B cell (primary cell): ENCODE measurements at regions not wholly inside any gene's neighbourhood (a gene's known extent, or its start where the extent isn't known, plus 50 kb on each side); places are given as distances from the start of the nearest gene placed in this dataset.

Source experiments
- ATAC-seq: fragments of 200-7000 bp; cut with Tn5 transposase; one replicate; pipeline ENCODE4 v1.10.0; 2021; ENCODE audit warnings: low read depth, mild to moderate bottlenecking, moderate number of reproducible peaks, moderate library complexity
- CTCF ChIA-PET: fragments of 350-600 bp; sonication (Branson Sonifier 250); formaldehyde crosslinking; loops from one replicate; lab custom pipeline; 2021; ENCODE audit warnings: antibody characterized with exemption, inconsistent platforms; lab: Charles Lee
- POLR2A ChIA-PET: fragments of 350-600 bp; sonication (Branson Sonifier 250); formaldehyde crosslinking; loops from one replicate; lab custom pipeline; 2021; ENCODE audit warnings: antibody characterized with exemption; lab: Charles Lee
- DNase-seq: peaks from one replicate; pipeline ENCODE4 v3.0.0; 2013
- H2AFZ ChIP-seq: 2 replicates; pipeline ENCODE4 v1.6.1; 2012; ENCODE audit warnings: mild to moderate bottlenecking, low read depth, low read length; ENCODE audit not compliant: insufficient read depth, poor library complexity, severe bottlenecking
- H3K27ac ChIP-seq, 2 donors: 1 replicate in 1 of 2; 2 replicates in 1 of 2; pipeline ENCODE4 v1.5.1; 2012 to 2013; ENCODE audit warnings: low read length in 2 of 2, mild to moderate bottlenecking in 2 of 2, moderate library complexity in 1 of 2
- H3K27me3 ChIP-seq, 4 experiments: fragments of 200-600 bp in 1 of 4; sonication (generic) in 1 of 4; replicated peaks in 1 of 4; 1 replicate in 2 of 4; 2 replicates in 2 of 4; pipeline versions ENCODE4 v1.6.1 to v1.7.0; 2013 to 2016; ENCODE audit warnings: low read length in 3 of 4, mild to moderate bottlenecking in 2 of 4, mixed read lengths in 1 of 4, moderate library complexity in 1 of 4; ENCODE audit not compliant: insufficient read depth in 4 of 4, control insufficient read depth in 3 of 4; ENCODE audit errors: control extremely low read depth in 1 of 4
- H3K36me3 ChIP-seq, 2 experiments: replicated peaks in 1 of 2; 1 replicate in 1 of 2; 2 replicates in 1 of 2; pipeline versions ENCODE4 v1.6.1 to v1.7.1; 2013; ENCODE audit warnings: low read length in 1 of 2; ENCODE audit not compliant: insufficient read depth in 2 of 2, control insufficient read depth in 1 of 2; ENCODE audit errors: control extremely low read depth in 1 of 2, extremely low read depth in 1 of 2
- H3K4me1 ChIP-seq, 2 donors: fragments of 200-600 bp in 1 of 2; sonication (generic) in 1 of 2; 1 replicate in 1 of 2; 2 replicates in 1 of 2; pipeline versions ENCODE4 v1.5.1 to v1.6.1; 2013 to 2017; ENCODE audit warnings: low read length in 2 of 2; ENCODE audit not compliant: control insufficient read depth in 2 of 2, insufficient read depth in 2 of 2
- H3K4me2 ChIP-seq: replicated peaks from 2 replicates; pipeline ENCODE3; 2012; ENCODE audit warnings: mild to moderate bottlenecking, low read depth, low read length; ENCODE audit not compliant: poor library complexity, severe bottlenecking
- H3K4me3 ChIP-seq, 5 experiments: fragments of 200-600 bp in 1 of 5; sonication (generic) in 1 of 5; 1 replicate in 3 of 5; 2 replicates in 2 of 5; pipeline versions ENCODE4 v1.5.1 to v1.7.0; 2011 to 2016; ENCODE audit warnings: low read length in 4 of 5, mild to moderate bottlenecking in 4 of 5, low read depth in 2 of 5, control low read depth in 1 of 5, moderate library complexity in 1 of 5; ENCODE audit not compliant: insufficient read depth in 1 of 5; ENCODE audit errors: control extremely low read depth in 1 of 5, extremely low read depth in 1 of 5
- H3K79me2 ChIP-seq: fragments of 200-600 bp; sonication (generic); one replicate; pipeline ENCODE4 v1.6.0; 2016; ENCODE audit warnings: low read length; ENCODE audit not compliant: control insufficient read depth, insufficient read depth
- H3K9ac ChIP-seq: fragments of 200-600 bp; sonication (generic); 2 replicates; pipeline ENCODE4 v1.6.1; 2017; ENCODE audit warnings: mild to moderate bottlenecking, low read length, moderate library complexity
- H3K9me3 ChIP-seq, 3 donors: one replicate each; pipeline versions ENCODE4 v1.6.1 to v1.7.1; 2013; ENCODE audit warnings: low read length in 2 of 3; ENCODE audit not compliant: control insufficient read depth in 2 of 3, insufficient read depth in 1 of 3; ENCODE audit errors: control extremely low read depth in 1 of 3
- H4K20me1 ChIP-seq: 2 replicates; pipeline ENCODE4 v1.6.0; 2012; ENCODE audit warnings: mild to moderate bottlenecking, low read length; ENCODE audit not compliant: insufficient read depth, control insufficient read depth, poor library complexity, severe bottlenecking
- H3K27ac Mint-ChIP-seq: one replicate; pipeline ENCODE4 v1.8.0; 2021; ENCODE audit warnings: mixed read lengths
- H3K27me3 Mint-ChIP-seq: one replicate; pipeline ENCODE4 v1.8.0; 2021; ENCODE audit warnings: mixed read lengths
- H3K4me1 Mint-ChIP-seq: one replicate; pipeline ENCODE4 v1.8.0; 2021; ENCODE audit warnings: mixed read lengths
- H3K4me3 Mint-ChIP-seq: one replicate; pipeline ENCODE4 v1.8.0; 2021; ENCODE audit warnings: mixed read lengths
- H3K9me3 Mint-ChIP-seq: one replicate; pipeline ENCODE4 v1.8.0; 2022; ENCODE audit warnings: mixed read lengths; ENCODE audit not compliant: insufficient read depth
- EZH2 ChIP-seq: IDR thresholded peaks from 2 replicates; pipeline ENCODE4 v1.6.1; 2012; ENCODE audit warnings: borderline replicate concordance, low read depth, mild to moderate bottlenecking, moderate library complexity, low read length; ENCODE audit not compliant: insufficient read depth, poor library complexity, severe bottlenecking
- WGBS: methylation state at CpG from one replicate; pipeline ENCODE4 v1.1.5; 2013; ENCODE audit warnings: missing lambda C conversion rate; ENCODE audit not compliant: insufficient coverage; 5-methylcytosine and 5-hydroxymethylcytosine counted together
- intact Hi-C: fragments of 100-400 bp; cut with micrococcal nuclease; formaldehyde crosslinking; loops from one replicate; pipeline ENCODE4 v1.10.0; 2022
- TF ChIP-seq, protein P1 (sequence below): fragments of 200-600 bp; IDR thresholded peaks from one replicate; pipeline ENCODE4 v1.8.0; 2022; ENCODE audit warnings: antibody characterized with exemption, mild to moderate bottlenecking

DNA sequence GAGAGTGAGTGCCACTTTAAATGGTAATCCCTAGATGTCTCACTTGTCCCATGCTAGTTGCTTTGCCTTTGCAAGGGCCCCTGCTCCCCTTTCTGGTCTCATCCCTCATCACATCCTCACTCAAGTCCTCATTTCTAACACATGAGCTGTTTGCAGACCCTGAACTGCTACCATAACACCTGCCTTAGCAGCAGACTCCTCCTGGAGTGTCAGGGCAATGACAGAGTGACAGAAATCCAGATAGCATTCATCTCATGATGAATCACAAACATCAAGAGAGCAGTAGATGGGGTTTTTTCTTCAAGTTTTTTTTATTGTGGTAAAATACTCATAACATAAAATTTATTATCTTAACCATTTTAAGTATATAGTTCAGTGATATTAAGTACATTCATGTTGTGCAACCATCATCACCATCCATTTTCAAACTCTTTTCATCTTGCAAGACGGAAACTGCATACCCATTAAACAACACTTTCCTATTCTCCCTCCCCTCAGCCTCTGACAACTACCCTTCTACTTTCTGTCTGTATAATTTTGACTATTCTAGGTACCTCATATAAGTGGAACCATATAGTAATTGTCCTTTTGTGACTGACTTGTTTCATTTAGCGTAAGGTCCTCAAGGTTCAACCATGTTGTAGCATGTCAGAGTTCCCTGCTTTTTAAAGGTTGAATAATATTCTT is 133.2 kb upstream of the RPS6KA3 start:
- Histone ChIP-seq H3K4me3 (no peak overlapping the region), H3K9ac (no peak overlapping the region), H3K4me2 (no peak overlapping the region), H3K27me3 (no peaks in the 10 kb centered on the region), H3K79me2 (no peaks in the 10 kb centered on the region), H3K9me3 (no peaks in the 10 kb centered on the region), H4K20me1 (no peaks in the 10 kb centered on the region), H2AFZ (no peak overlapping the region), H3K27ac (no peak overlapping the region), H3K36me3 (no peaks in the 10 kb centered on the region), H3K4me1 (peaks cover 9 to 11% of the 10 kb centered on the region in 2 donors)
- Mint-ChIP-seq H3K27me3 (no peaks in the 10 kb centered on the region), H3K27ac (no peak overlapping the region), H3K9me3 (no peaks in the 10 kb centered on the region), H3K4me3 (no peak overlapping the region), H3K4me1 (peaks cover 10% of the 10 kb centered on the region)
- TF ChIP-seq EZH2 = no peak
- TF ChIP-seq, protein P1, sequence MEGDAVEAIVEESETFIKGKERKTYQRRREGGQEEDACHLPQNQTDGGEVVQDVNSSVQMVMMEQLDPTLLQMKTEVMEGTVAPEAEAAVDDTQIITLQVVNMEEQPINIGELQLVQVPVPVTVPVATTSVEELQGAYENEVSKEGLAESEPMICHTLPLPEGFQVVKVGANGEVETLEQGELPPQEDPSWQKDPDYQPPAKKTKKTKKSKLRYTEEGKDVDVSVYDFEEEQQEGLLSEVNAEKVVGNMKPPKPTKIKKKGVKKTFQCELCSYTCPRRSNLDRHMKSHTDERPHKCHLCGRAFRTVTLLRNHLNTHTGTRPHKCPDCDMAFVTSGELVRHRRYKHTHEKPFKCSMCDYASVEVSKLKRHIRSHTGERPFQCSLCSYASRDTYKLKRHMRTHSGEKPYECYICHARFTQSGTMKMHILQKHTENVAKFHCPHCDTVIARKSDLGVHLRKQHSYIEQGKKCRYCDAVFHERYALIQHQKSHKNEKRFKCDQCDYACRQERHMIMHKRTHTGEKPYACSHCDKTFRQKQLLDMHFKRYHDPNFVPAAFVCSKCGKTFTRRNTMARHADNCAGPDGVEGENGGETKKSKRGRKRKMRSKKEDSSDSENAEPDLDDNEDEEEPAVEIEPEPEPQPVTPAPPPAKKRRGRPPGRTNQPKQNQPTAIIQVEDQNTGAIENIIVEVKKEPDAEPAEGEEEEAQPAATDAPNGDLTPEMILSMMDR = no peak
- CTCF ChIA-PET = no interaction called here
- ATAC-seq = no peak
- POLR2A ChIA-PET = no interaction called here
- DNase-seq = no peak
- WGBS = no CpG with 5 or more reads among the region's 2 CpGs
- intact Hi-C loops = no loop called here

DNA sequence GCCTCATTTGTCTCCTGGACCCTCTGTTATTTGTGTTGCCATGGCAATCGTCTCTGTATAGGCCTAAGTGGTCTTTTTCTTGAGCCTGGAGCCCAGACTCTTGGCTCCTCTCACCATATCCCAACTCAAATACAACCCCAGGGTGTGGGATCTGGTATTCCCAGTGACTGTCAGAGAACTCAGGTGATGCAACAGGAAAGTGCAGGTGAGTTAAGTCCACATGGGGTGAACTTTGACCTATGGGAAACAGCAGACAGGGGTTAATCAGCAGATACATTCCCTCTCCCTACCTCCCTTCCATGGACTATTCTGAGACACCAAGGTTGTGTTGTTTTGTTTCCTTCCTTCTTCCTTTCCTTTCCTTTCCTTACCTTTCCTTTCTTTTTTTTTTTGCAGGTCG is 130.9 kb upstream of the RPS6KA3 start:
- DNase-seq (no peak), ATAC-seq (no peak)
- Histone ChIP-seq H3K27ac (no peak overlapping the region), H3K36me3 (no peaks in the 10 kb centered on the region), H3K9me3 (no peaks in the 10 kb centered on the region), H3K79me2 (no peaks in the 10 kb centered on the region), H3K4me1 (peaks cover 11 to 15% of the 10 kb centered on the region in 2 donors), H3K27me3 (no peaks in the 10 kb centered on the region), H4K20me1 (no peaks in the 10 kb centered on the region), H3K4me2 (no peak overlapping the region), H3K9ac (no peak overlapping the region), H3K4me3 (no peak overlapping the region), H2AFZ (no peak overlapping the region)
- Mint-ChIP-seq H3K27ac (no peak overlapping the region), H3K4me3 (no peak overlapping the region), H3K9me3 (no peaks in the 10 kb centered on the region), H3K27me3 (no peaks in the 10 kb centered on the region), H3K4me1 (peaks cover 16% of the 10 kb centered on the region)
- intact Hi-C loops = no loop called here
- CTCF ChIA-PET = no interaction called here
- TF ChIP-seq, protein P1 = no peak
- TF ChIP-seq EZH2 = no peak
- POLR2A ChIA-PET = no interaction called here
- no CpG with 5 or more reads among the region's 2 CpGs for WGBS
